ENCODE measurements at regions not wholly inside any gene's neighbourhood (a gene's known extent, or its start where the extent isn't known, plus 50 kb on each side); places are given as distances from the start of the nearest gene placed in this dataset.
A peak's percentile ranks its signal among the peaks of the same experiment; 100 is the strongest.

GRCh38 chr7:117971556-117972244 lies 98.5 kb upstream of the CTTNBP2 start:
- WGBS, 2 experiments (ENCODE audit: insufficient coverage in 1 of 2, insufficient read length in 1 of 2), result 91% methylated on average over 10 of the region's 11 CpGs
- no peak overlapping the region for H3K27ac ChIP-seq (ENCODE audit: low read depth, low read length)
- TF ChIP-seq CTCF (conservative IDR thresholded peaks at IDR 0.05), result no peak
- no peak overlapping the region for H3K4me3 ChIP-seq (ENCODE audit: low read length)
- no peaks in the 10 kb centered on the region for H3K9me3 ChIP-seq (ENCODE audit: control insufficient read depth, low read length)
- H3K27me3 Mint-ChIP-seq (ENCODE audit: insufficient read depth), result no peaks in the 10 kb centered on the region
- H3K27ac Mint-ChIP-seq, result no peak overlapping the region
- H3K4me3 Mint-ChIP-seq, result no peak overlapping the region
- DNase-seq, result no peak
- peaks cover 6% of the 10 kb centered on the region for H3K9me3 Mint-ChIP-seq
- H3K27me3 ChIP-seq (ENCODE audit: control insufficient read depth, insufficient read depth, low read length, poor library complexity, severe bottlenecking), result no peaks in the 10 kb centered on the region
- no peaks in the 10 kb centered on the region for H3K36me3 Mint-ChIP-seq (ENCODE audit: low read depth)
- no peaks in the 10 kb centered on the region for H3K36me3 ChIP-seq (ENCODE audit: control insufficient read depth, insufficient read depth, low read length)
- H3K9ac ChIP-seq (ENCODE audit: extremely low read depth, low read length, poor library complexity, severe bottlenecking), result no peak overlapping the region
- no peaks in the 10 kb centered on the region for H3K4me1 ChIP-seq (ENCODE audit: control insufficient read depth, insufficient read depth, low read length)
- no peaks in the 10 kb centered on the region for H3K4me1 Mint-ChIP-seq

DNA sequence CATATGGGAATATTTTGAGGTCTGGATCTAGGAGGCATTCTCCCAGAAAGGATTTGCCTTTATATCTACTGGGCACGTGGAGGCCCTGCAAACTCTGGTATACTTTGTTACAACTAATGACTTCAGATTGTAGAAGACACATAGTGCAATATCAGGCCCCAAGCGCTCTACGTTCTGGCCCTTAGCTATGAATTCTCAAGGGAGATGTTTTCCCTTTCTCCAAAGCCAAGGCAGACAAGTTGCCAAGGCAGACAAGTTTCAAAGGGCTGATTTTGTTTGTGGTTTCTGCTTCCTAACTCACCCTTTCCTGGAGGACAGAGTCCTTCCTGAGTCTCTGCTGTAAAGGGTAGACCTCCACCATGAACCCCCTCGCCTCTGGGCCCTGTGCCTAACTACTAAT lies 99.4 kb upstream of the CTTNBP2 start:
- 92 to 100% methylated on average over 4 of the region's 4 CpGs for WGBS, 2 experiments (ENCODE audit: insufficient coverage in 1 of 2, insufficient read length in 1 of 2)
- Mint-ChIP-seq H3K4me1 (no peaks in the 10 kb centered on the region), H3K9me3 (peaks cover 6% of the 10 kb centered on the region), H3K27me3 (ENCODE audit: insufficient read depth) (no peaks in the 10 kb centered on the region), H3K27ac (peak overlapping the region; percentile 21), H3K4me3 (no peak overlapping the region), H3K36me3 (ENCODE audit: low read depth) (no peaks in the 10 kb centered on the region)
- Histone ChIP-seq H3K4me3 (ENCODE audit: low read length) (no peak overlapping the region), H3K4me1 (ENCODE audit: control insufficient read depth, insufficient read depth, low read length) (no peaks in the 10 kb centered on the region), H3K36me3 (ENCODE audit: control insufficient read depth, insufficient read depth, low read length) (no peaks in the 10 kb centered on the region), H3K27me3 (ENCODE audit: control insufficient read depth, insufficient read depth, low read length, poor library complexity, severe bottlenecking) (no peaks in the 10 kb centered on the region), H3K9me3 (ENCODE audit: control insufficient read depth, low read length) (no peaks in the 10 kb centered on the region), H3K27ac (ENCODE audit: low read depth, low read length) (no peak overlapping the region), H3K9ac (ENCODE audit: extremely low read depth, low read length, poor library complexity, severe bottlenecking) (no peak overlapping the region)
- no peak for DNase-seq
- TF ChIP-seq CTCF (conservative IDR thresholded peaks at IDR 0.05), result no peak

DNA sequence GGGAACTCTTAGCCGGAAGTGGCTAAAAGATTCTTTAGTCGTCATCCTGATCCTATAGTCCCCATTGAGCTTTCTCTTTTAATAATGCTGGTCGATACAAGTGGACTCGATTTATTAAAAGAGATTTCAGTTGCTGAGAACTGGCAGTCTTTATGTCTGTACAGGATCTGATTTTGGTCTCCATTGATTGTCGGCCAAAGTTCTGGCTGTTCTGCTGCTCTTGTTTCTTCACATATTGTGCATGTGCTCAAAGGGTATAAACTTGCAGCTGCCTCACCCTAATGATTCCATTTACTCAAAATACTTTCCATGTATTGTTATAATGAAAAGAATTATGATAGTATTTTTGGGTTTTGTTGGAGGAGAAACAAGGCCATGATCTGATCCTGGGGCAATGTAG lies 100.7 kb upstream of the CTTNBP2 start:
- WGBS, 2 experiments (ENCODE audit: insufficient coverage in 1 of 2, insufficient read length in 1 of 2), result 93 to 96% methylated on average over 4 to 5 of the region's 5 CpGs
- H3K27ac ChIP-seq (ENCODE audit: low read depth, low read length), result no peak overlapping the region
- no peak overlapping the region for H3K4me3 Mint-ChIP-seq
- TF ChIP-seq CTCF (conservative IDR thresholded peaks at IDR 0.05), result no peak
- no peaks in the 10 kb centered on the region for H3K36me3 ChIP-seq (ENCODE audit: control insufficient read depth, insufficient read depth, low read length)
- no peak overlapping the region for H3K27ac Mint-ChIP-seq
- no peaks in the 10 kb centered on the region for H3K9me3 Mint-ChIP-seq
- H3K4me3 ChIP-seq (ENCODE audit: low read length), result no peak overlapping the region
- no peaks in the 10 kb centered on the region for H3K36me3 Mint-ChIP-seq (ENCODE audit: low read depth)
- no peak for DNase-seq
- H3K9ac ChIP-seq (ENCODE audit: extremely low read depth, low read length, poor library complexity, severe bottlenecking), result no peak overlapping the region
- H3K4me1 Mint-ChIP-seq, result no peaks in the 10 kb centered on the region
- H3K9me3 ChIP-seq (ENCODE audit: control insufficient read depth, low read length), result no peaks in the 10 kb centered on the region
- H3K4me1 ChIP-seq (ENCODE audit: control insufficient read depth, insufficient read depth, low read length), result no peaks in the 10 kb centered on the region
- no peaks in the 10 kb centered on the region for H3K27me3 ChIP-seq (ENCODE audit: control insufficient read depth, insufficient read depth, low read length, poor library complexity, severe bottlenecking)
- H3K27me3 Mint-ChIP-seq (ENCODE audit: insufficient read depth), result no peaks in the 10 kb centered on the region
